Sigmoid colon (tissue), 4 donors: ENCODE measurements at regions not wholly inside any gene's neighbourhood (a gene's known extent, or its start where the extent isn't known, plus 50 kb on each side); places are given as distances from the start of the nearest gene placed in this dataset.
"Not testable (repeated sequence)": the region's sequence is repeated elsewhere in the genome, so short reads cannot be mapped to it uniquely, and the experiment has no call there.

Source experiments
- CTCF ChIP-seq, 4 experiments: fragments of 450-650 bp in 3 of 4; fragments of 200-600 bp in 1 of 4; IDR thresholded peaks; one replicate each; pipeline ENCODE4 v1.5.1; 2016 to 2019; ENCODE audit warnings: antibody characterized with exemption in 4 of 4, mild to moderate bottlenecking in 3 of 4, moderate library complexity in 2 of 4
- EP300 ChIP-seq, 4 donors: sonication (generic); formaldehyde crosslinking; IDR thresholded peaks; one replicate each; pipeline ENCODE4 v1.6.1; 2017; ENCODE audit warnings: antibody characterized with exemption in 4 of 4
- POLR2A ChIP-seq, 2 donors: fragments of 450-650 bp; IDR thresholded peaks; one replicate each; pipeline ENCODE4 v1.6.1; 2016; ENCODE audit warnings: antibody characterized with exemption in 2 of 2, mild to moderate bottlenecking in 2 of 2, moderate library complexity in 2 of 2
- POLR2AphosphoS5 ChIP-seq, 4 donors: sonication (generic); formaldehyde crosslinking; IDR thresholded peaks; one replicate each; pipeline ENCODE4 v1.6.1; 2017; ENCODE audit warnings: antibody characterized with exemption in 4 of 4

- TF ChIP-seq CTCF, POLR2AphosphoS5, POLR2A, EP300 (IDR thresholded peaks at IDR 0.05): not testable (repeated sequence)
These were observed 170.1 kb upstream of the FOXD4L5 start for GRCh38 chr9:65455136-65455535.
